ENCODE measurements at regions not wholly inside any gene's neighbourhood (a gene's known extent, or its start where the extent isn't known, plus 50 kb on each side); places are given as distances from the start of the nearest gene placed in this dataset.

DNA sequence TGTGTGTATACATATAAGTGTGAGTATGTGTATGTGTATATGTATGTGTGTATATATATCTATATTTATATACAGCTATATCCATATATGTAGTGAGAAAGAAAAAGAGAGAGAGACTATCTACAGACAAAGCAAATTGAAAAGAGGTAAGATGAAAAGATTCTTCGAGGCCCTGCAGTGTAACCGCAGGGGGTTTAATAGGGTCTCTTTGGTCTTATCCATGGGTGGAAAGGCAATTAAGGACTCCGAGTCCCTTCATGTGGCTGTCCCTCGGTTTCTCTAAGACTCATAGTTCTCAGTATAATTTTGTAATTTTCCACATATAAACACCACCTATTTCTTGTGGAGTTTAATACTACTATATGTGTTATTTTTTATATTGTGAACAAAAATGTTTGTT lies 50.6 kb upstream of the JAZF1 start:
- Histone ChIP-seq H3K4me1 (ENCODE audit: insufficient read depth) (no peaks in the 10 kb centered on the region), H3K36me3 (no peaks in the 10 kb centered on the region), H3K9me3 (no peaks in the 10 kb centered on the region), H3K4me3 (no peak overlapping the region), H3K27ac (no peak overlapping the region), H3K27me3 (no peaks in the 10 kb centered on the region)
- intact Hi-C loops (cut with DNase I) = no loop called here
- DNase-seq = no peak
- WGBS, 3 donors = 90 to 94% (median 92%) methylated on average over 4 of the region's 4 CpGs
- TF ChIP-seq POLR2A (IDR thresholded peaks at IDR 0.05) (no peak), EP300 (IDR thresholded peaks at IDR 0.05) (no peak)
- TF ChIP-seq, protein P1, sequence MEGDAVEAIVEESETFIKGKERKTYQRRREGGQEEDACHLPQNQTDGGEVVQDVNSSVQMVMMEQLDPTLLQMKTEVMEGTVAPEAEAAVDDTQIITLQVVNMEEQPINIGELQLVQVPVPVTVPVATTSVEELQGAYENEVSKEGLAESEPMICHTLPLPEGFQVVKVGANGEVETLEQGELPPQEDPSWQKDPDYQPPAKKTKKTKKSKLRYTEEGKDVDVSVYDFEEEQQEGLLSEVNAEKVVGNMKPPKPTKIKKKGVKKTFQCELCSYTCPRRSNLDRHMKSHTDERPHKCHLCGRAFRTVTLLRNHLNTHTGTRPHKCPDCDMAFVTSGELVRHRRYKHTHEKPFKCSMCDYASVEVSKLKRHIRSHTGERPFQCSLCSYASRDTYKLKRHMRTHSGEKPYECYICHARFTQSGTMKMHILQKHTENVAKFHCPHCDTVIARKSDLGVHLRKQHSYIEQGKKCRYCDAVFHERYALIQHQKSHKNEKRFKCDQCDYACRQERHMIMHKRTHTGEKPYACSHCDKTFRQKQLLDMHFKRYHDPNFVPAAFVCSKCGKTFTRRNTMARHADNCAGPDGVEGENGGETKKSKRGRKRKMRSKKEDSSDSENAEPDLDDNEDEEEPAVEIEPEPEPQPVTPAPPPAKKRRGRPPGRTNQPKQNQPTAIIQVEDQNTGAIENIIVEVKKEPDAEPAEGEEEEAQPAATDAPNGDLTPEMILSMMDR (IDR thresholded peaks at IDR 0.05) = no peak

DNA sequence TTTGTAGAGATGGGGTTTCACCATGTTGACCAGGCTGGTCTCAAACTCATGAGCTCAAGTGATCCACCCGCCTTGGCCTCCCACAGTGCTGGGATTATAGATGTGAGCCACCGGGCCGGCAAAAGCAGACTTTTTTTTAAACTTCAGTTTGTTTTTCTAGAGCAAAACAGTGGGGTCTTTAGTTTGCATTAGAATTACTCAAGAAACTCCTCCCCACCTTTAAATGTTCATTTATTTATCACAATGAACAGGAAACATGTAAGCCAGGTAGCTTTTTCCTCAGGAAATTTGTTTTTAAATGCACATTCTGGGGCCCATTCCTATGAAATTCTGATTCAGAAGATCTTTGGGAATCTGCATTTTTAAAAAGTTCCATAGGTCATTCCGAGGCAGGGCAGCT lies 56.0 kb upstream of the JAZF1 start:
- H3K27ac ChIP-seq = no peak overlapping the region
- 83 to 88% (median 85%) methylated on average over 4 of the region's 4 CpGs for WGBS, 3 donors

DNA sequence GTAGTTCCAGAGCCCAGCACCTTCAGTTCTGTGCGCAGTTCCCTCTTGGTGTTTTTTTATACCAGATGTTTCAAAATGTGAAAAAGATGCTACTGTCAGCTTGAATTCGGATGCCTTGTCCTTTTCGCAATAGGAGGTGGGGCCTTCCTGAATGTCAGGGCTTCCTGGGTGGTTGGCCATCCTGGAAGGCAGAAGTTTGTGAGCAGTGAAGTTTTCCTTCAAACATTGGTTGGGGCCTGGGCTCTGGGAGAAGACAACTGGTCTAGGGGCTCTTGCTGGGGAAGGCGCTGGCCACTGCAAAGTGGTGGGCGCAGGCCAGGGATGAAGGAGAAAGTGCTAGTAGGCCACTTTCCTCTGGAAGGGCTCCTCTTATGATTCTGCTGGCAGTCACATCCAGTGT lies 56.8 kb upstream of the JAZF1 start:
- no peaks in the 10 kb centered on the region for H3K9me3 ChIP-seq

More for the DNA sequence above, 56.0 kb upstream of the JAZF1 start:
- no peak for DNase-seq
- Histone ChIP-seq H3K4me1 (ENCODE audit: insufficient read depth) (no peaks in the 10 kb centered on the region), H3K36me3 (no peaks in the 10 kb centered on the region), H3K4me3 (no peak overlapping the region), H3K27me3 (no peaks in the 10 kb centered on the region), H3K9me3 (no peaks in the 10 kb centered on the region)
- no peak for TF ChIP-seq EP300 (IDR thresholded peaks at IDR 0.05)
- TF ChIP-seq POLR2A (IDR thresholded peaks at IDR 0.05) = no peak
- TF ChIP-seq, protein P1 (IDR thresholded peaks at IDR 0.05) = no peak
- intact Hi-C loops (cut with DNase I) = no loop called here

DNA sequence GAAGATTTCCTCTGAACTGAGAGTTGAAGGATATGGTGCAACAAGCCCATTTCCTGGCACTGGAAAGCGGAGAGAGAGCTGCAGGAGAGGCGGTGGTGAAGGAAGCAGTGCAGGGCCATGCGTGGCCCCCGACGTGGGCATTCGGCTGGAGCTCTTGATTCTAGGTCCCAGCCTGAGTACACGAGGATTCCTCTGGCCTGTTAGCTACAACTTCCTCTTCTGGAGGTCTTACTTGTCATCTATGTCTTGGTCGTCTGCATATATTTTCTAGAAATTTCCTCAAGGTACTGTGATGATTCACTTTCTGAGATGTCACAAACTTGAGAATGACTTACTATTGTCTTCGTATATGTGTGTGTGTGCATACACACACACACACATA lies 59.2 kb upstream of the JAZF1 start:
- DNase-seq = no peak
- no peaks in the 10 kb centered on the region for H3K36me3 ChIP-seq
- no peaks in the 10 kb centered on the region for H3K4me1 ChIP-seq (ENCODE audit: insufficient read depth)
- H3K27me3 ChIP-seq = no peaks in the 10 kb centered on the region
- WGBS, 3 donors = 91 to 94% (median 93%) methylated on average over 9 of the region's 9 CpGs
- no peak overlapping the region for H3K4me3 ChIP-seq
- H3K9me3 ChIP-seq = no peaks in the 10 kb centered on the region
- intact Hi-C loops (cut with DNase I) = no loop called here
- TF ChIP-seq POLR2A (IDR thresholded peaks at IDR 0.05) = no peak
- TF ChIP-seq, protein P1 (IDR thresholded peaks at IDR 0.05) = no peak
- no peak for TF ChIP-seq EP300 (IDR thresholded peaks at IDR 0.05)
- no peak overlapping the region for H3K27ac ChIP-seq

More for the DNA sequence above, 56.8 kb upstream of the JAZF1 start:
- no peak for DNase-seq
- TF ChIP-seq POLR2A (IDR thresholded peaks at IDR 0.05) (no peak), EP300 (IDR thresholded peaks at IDR 0.05) (no peak)
- TF ChIP-seq, protein P1 (IDR thresholded peaks at IDR 0.05) = no peak
- Histone ChIP-seq H3K27ac (no peak overlapping the region), H3K4me3 (no peak overlapping the region), H3K27me3 (no peaks in the 10 kb centered on the region), H3K4me1 (ENCODE audit: insufficient read depth) (no peaks in the 10 kb centered on the region), H3K36me3 (no peaks in the 10 kb centered on the region)
- intact Hi-C loops (cut with DNase I) = no loop called here
- WGBS, 3 donors = 76 to 84% (median 81%) methylated on average over 5 of the region's 5 CpGs

DNA sequence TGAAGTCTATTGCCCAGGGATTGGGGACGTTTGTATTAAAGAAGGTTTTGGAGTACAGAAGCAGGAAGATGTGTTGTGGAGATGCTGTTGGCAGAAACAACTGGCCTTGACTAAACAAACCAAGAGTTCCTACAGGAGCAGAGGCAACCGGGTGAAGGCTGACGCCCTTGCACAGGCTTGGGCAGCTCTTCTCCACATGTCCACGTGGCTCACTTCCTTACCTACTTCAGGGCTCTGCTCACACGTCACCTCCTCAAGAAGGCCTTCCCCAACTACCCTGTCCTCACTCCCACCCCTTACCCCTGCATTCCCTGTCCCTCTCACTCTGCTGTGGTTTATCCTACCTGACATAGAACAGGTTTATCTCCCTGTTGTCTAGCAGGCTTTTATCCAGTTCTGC lies 59.9 kb upstream of the JAZF1 start:
- WGBS, 3 donors = 72 to 83% (median 82%) methylated on average over 5 of the region's 5 CpGs

More for the DNA sequence above, 59.9 kb upstream of the JAZF1 start:
- H3K27ac ChIP-seq = no peak overlapping the region
- H3K27me3 ChIP-seq = no peaks in the 10 kb centered on the region
- intact Hi-C loops (cut with DNase I) = no loop called here
- H3K36me3 ChIP-seq = no peaks in the 10 kb centered on the region
- no peaks in the 10 kb centered on the region for H3K4me1 ChIP-seq (ENCODE audit: insufficient read depth)
- no peak for DNase-seq
- TF ChIP-seq, protein P1 (IDR thresholded peaks at IDR 0.05) = no peak
- TF ChIP-seq EP300 (IDR thresholded peaks at IDR 0.05) (no peak), POLR2A (IDR thresholded peaks at IDR 0.05) (no peak)
- no peaks in the 10 kb centered on the region for H3K9me3 ChIP-seq
- H3K4me3 ChIP-seq = no peak overlapping the region
